ENCODE measurements at regions not wholly inside any gene's neighbourhood (a gene's known extent, or its start where the extent isn't known, plus 50 kb on each side); places are given as distances from the start of the nearest gene placed in this dataset.

GRCh38 chr9:737400-738120 lies 103.9 kb upstream of the DMRT1 start:
- TF ChIP-seq CTCF (IDR thresholded peaks at IDR 0.05) = no peak
- TF ChIP-seq, protein P1, sequence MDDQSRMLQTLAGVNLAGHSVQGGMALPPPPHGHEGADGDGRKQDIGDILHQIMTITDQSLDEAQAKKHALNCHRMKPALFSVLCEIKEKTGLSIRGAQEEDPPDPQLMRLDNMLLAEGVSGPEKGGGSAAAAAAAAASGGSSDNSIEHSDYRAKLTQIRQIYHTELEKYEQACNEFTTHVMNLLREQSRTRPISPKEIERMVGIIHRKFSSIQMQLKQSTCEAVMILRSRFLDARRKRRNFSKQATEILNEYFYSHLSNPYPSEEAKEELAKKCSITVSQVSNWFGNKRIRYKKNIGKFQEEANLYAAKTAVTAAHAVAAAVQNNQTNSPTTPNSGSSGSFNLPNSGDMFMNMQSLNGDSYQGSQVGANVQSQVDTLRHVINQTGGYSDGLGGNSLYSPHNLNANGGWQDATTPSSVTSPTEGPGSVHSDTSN (IDR thresholded peaks at IDR 0.05) = no peak
- no peak for TF ChIP-seq RCOR1 (IDR thresholded peaks at IDR 0.05; ENCODE audit: low read depth, low read length)
- no peak for TF ChIP-seq NR3C1 (IDR thresholded peaks at IDR 0.05)
- TF ChIP-seq RAD21 (conservative IDR thresholded peaks at IDR 0.05 in 1 of 2, IDR thresholded peaks at IDR 0.05 in 1 of 2) = no peak
- no peak for TF ChIP-seq MAFK (IDR thresholded peaks at IDR 0.05; ENCODE audit: partially characterized antibody)
- TF ChIP-seq KDM1A (IDR thresholded peaks at IDR 0.05; ENCODE audit: low read depth) = no peak

Data from A549 (cell line).